GM12891 (cell line): ENCODE measurements at regions not wholly inside any gene's neighbourhood (a gene's known extent, or its start where the extent isn't known, plus 50 kb on each side); places are given as distances from the start of the nearest gene placed in this dataset.
"Not testable (repeated sequence)": the region's sequence is repeated elsewhere in the genome, so short reads cannot be mapped to it uniquely, and the experiment has no call there.

Experiments used
- DNase-seq: peaks from one replicate; pipeline ENCODE4 v3.0.0; 2011; ENCODE audit warnings: low spot score; ENCODE audit not compliant: insufficient read length
- FAIRE-seq: peaks from 2 replicates; lab custom pipeline; 2011; peaks lifted over from hg19 to GRCh38; lab: Jason Lieb, UNC
- PAX5 ChIP-seq: IDR thresholded peaks from 2 replicates; pipeline ENCODE4 v1.6.1; 2011; ENCODE audit warnings: low read length, moderate library complexity, mild to moderate bottlenecking; ENCODE audit not compliant: insufficient read depth, severe bottlenecking
- POLR2A ChIP-seq: IDR thresholded peaks from 2 replicates; pipeline ENCODE4 v1.6.1; 2011; ENCODE audit warnings: low read depth, low read length, control low read depth
- POLR2AphosphoS5 ChIP-seq: IDR thresholded peaks from 2 replicates; pipeline ENCODE4 v1.6.1; 2011; ENCODE audit warnings: low read depth, low read length, control low read depth
- POU2F2 ChIP-seq: IDR thresholded peaks from 2 replicates; pipeline ENCODE4 v1.6.1; 2011; ENCODE audit warnings: low read depth, mild to moderate bottlenecking, control low read depth, low read length, moderate library complexity
- SPI1 ChIP-seq: IDR thresholded peaks from 2 replicates; pipeline ENCODE4 v1.6.1; 2011; ENCODE audit warnings: low read depth, low read length, control low read depth
- TAF1 ChIP-seq: IDR thresholded peaks from 2 replicates; pipeline ENCODE4 v1.6.1; 2011; ENCODE audit warnings: low read depth, low read length, control low read depth

DNA sequence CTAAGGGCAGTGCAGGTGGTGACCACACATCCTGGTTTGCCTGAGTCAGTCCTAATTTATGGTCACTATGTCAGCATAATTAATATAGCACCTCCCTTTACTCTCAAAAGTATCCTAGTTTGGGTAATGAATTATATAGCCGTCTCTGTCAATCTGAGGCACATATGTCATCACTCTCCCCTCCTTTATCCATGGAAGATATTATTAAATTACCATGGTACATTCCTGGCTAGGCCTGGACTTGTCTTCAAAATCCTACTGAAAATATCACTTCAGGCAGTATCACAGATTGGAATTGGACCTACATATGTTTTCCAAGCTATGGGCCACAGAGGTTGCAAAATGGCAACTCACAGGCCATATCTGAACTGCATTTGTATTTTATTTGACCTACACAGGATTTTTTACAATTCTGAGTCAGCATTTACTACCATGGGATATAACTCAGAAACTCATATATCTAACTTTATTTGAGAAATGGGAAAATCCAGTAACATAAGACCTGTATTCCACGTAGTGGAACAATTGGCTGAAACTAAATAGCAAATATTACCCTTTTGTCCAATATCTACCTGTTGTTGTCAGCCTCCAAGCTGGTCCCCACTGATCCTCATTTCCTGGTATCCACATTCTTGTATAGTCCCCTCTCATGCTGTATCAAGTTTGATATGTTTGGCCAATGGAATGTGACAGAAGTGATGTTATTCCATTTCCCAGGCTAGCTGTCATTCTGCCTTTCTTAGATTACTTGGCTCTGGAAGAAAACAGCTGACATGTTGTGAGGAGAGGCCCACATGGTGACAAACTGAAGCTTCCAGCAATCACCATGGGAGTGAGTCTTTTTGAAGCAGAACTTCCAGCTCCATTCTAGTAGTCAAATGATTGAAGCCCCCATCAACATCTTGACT is 102.5 kb upstream of the MDM1 start:
- no peak for DNase-seq
- FAIRE-seq: no peak
- TF ChIP-seq POLR2A: no peak
- TF ChIP-seq TAF1: no peak
- no peak for TF ChIP-seq POU2F2

DNA sequence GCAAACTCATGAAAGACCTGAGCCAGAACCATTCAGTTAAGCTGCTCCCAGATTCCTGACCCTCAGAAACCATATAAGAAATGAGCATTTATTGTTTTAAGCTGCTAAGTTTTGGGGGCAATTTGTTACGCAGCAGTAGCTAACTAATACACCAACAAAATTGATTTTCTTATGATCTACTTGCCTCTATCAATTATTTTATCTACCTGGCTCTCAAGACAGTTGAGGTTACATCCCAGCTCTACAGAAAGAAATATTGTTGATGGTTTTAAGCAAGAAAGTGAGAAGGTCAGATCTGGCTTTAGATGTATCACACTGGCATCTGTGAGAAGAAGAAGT is 103.1 kb upstream of the MDM1 start:
- no peak for TF ChIP-seq POLR2AphosphoS5
- TF ChIP-seq POLR2A: no peak
- TF ChIP-seq SPI1: no peak
- no peak for TF ChIP-seq POU2F2
- no peak for TF ChIP-seq PAX5
- TF ChIP-seq TAF1: no peak
- no peak for FAIRE-seq
- DNase-seq: no peak

DNA sequence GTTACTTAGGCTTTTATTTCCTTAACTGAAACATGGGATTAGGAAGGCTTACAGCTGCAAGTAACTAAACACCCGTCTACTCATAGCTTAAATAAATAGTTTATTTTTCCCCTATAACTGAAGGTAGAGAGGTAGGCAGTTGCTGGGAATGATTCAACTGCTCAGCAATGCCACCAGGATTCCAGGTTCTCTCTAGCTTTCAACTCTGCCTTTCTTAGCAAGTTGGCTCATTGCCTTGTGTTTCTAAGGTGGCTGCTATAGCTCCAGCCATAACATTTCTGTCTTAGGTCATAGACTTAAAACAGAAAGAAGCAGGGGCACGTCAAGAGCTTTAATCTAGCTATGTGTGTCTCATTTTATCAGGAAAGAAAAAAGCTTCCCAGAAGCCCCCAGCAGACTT is 103.7 kb upstream of the MDM1 start:
- no peak for DNase-seq
- no peak for FAIRE-seq
- TF ChIP-seq POU2F2 (no peak), POLR2A (no peak), PAX5 (no peak), POLR2AphosphoS5 (no peak), SPI1 (no peak), TAF1 (no peak)

DNA sequence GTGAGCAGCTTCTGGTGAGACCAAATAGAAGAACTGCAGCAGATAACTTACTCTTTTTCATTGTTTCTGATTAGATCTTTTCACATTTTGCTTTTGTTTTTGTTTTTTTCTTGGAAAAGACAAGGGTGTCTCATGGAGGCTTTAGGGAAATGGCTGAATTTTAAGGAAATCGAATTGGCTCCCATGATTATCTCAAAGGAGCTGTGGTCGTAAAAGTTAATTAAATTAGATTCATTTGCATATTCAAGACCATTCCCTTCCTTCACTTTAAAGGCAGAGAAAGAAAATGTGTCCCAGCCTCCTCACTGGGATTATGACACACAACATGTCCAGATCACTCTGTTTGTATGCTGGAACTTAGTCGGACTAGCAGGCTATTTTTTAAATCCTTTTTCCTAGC is 106.4 kb upstream of the MDM1 start:
- FAIRE-seq: no peak
- DNase-seq: no peak
- TF ChIP-seq PAX5 (no peak), POLR2AphosphoS5 (no peak), TAF1 (no peak), SPI1 (no peak), POU2F2 (no peak), POLR2A (no peak)

DNA sequence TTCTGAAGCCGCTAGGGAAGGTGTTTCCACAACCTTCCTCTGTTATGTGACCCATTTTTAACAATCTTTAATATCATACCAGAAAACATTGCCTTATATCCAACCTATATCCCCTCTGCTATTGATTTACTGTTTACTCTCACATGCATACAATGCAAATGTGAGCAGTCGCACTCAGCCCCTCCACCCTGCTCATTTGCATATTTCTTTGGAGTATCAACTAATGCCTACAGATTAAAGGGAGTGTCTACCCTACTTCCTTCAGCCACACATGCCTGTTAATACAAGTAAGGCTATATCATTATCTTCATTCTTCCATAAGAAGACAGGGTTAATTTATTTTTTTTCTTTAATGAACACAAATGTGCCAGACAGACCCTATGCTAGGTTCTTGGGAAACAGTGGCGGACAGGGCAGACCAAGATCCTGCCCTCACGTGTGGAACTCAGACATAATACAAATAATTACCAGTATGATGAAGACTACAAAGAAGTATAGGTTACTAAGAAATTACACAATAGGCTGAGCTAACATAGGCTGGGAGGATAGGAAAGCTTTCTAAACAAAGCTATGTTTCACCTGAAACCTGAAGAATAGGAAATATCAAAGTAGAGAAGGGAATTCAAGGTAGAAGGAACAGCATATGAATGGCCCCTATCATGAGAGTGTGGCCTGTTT is 107.3 kb upstream of the MDM1 start:
- FAIRE-seq: no peak
- DNase-seq: no peak
- TF ChIP-seq POLR2AphosphoS5 (no peak), TAF1 (no peak), PAX5 (no peak), POLR2A (no peak), POU2F2 (no peak), SPI1 (no peak)

DNA sequence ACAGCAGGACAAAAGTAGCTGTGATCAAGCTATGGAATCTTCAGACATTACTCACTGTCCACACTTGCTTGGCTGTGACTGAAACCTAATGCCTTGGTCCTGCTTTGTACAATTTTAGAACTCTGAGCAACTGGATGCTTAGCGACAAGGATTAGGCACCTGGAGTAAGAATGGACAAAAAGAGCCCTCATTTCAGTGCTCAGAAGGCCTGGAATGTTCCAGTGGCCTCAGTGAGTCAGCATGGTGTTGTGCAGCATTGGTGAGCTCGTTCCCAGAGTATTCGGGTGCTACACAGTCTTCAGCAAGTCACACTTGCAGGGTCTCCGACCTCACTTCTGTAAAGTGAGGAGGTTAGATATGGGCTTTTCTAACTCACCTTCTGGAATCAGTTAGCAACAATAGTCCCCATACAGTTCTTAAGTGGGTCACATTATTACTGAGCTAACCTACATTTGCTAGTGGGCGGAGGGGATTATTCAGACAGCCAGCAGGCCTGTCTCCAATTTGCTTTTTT is 108.0 kb upstream of the MDM1 start:
- no peak for FAIRE-seq
- no peak for DNase-seq
- TF ChIP-seq POLR2AphosphoS5: no peak
- TF ChIP-seq POU2F2: no peak
- no peak for TF ChIP-seq SPI1
- no peak for TF ChIP-seq PAX5
- TF ChIP-seq TAF1: no peak
- TF ChIP-seq POLR2A: no peak

DNA sequence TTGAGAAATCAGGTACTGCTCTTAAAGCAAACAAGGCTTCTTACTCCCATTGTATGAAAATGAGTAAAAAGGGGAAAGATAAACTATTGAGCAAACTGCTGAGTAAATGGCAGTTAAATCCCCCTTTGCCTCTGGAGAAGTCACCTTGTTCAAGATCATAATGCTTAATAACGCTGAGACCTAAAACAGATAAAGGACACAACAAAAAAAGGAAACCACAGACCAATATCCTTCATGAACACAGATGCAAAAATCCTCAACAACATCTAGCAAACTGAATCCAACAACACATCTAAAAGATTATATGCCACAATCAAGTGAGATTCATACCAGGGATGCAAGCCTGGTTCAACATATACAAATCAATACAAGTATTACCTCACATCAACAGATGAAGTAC is 109.0 kb upstream of the MDM1 start:
- DNase-seq (no peak), FAIRE-seq (no peak)
- TF ChIP-seq PAX5: no peak
- TF ChIP-seq POLR2A: no peak
- no peak for TF ChIP-seq TAF1
- TF ChIP-seq POU2F2: no peak
- no peak for TF ChIP-seq SPI1
- TF ChIP-seq POLR2AphosphoS5: no peak

DNA sequence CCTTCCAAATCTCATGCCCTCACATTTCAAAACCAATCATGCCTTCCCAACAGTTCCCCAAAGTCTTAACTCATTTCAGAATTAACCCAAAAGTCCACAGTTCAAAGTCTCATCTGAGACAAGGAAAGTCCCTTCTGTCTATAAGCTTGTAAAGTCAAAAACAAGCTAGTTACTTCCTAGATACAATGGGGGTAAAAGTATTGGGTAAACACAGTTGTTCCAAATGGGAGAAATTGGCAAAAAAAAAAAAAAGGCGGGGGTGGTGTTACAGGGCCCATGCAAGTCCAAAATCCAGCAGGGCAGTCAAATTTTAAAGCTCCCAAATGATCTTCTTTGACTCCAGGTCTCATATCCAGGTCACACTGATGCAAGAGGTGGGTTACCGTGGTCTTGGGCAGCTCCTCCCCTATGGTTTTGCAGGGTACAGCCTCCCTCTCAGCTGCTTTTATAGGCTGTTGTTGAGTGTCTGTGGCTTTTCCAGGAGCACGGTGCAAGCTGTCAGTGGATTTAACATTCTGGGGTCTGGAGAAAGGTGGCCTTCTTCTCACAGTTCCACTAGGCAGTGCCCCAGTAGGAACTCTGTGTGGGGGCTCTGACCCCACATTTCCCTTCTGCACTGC is 110.3 kb upstream of the MDM1 start:
- not testable (repeated sequence) for DNase-seq, FAIRE-seq

DNA sequence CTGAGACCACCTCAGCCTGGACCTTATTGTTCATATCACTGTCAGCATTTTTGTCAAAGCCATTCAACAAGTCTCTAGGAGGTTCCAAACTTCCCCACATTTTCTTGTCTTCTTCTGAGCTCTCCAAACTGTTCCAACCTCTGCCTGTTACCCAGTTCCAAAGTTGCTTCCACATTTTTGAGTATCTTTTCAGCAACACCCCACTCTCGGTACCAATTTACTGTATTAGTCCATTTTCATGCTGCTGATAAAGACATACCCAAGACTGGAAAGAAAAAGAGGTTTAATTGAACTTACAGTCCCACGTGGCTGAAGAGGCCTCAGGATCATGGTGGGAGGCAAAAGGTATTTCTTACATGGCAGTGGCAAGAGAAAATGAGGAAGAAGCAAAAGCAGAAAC is 111.5 kb upstream of the MDM1 start:
- not testable (repeated sequence) for DNase-seq, FAIRE-seq

DNA sequence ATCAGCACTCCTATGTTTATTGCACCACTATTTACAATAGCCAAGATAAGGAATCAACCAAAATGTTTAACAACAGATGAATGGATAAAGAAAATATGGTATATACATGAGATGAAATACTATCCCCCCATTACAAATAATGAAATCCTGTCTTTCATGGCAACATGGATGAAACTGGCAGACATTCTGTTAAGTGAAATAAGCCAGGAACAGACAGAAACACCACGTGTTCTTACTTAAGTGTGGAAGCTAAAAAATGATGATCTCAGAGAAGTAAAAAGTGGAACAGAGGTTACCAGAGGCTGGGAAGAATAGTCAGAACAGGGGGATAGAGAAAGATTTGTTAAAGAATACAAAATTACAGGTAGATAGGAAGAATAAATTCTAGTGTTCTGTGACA is 113.7 kb upstream of the MDM1 start:
- DNase-seq: no peak
- no peak for FAIRE-seq
- no peak for TF ChIP-seq SPI1
- TF ChIP-seq POLR2A: no peak
- no peak for TF ChIP-seq PAX5
- no peak for TF ChIP-seq POLR2AphosphoS5
- TF ChIP-seq TAF1: no peak
